Fibroblast of lung (primary cell): ENCODE measurements at regions not wholly inside any gene's neighbourhood (a gene's known extent, or its start where the extent isn't known, plus 50 kb on each side); places are given as distances from the start of the nearest gene placed in this dataset.
"Not testable (repeated sequence)": the region's sequence is repeated elsewhere in the genome, so short reads cannot be mapped to it uniquely, and the experiment has no call there.

ENCODE experiments used
- DNase-seq, 2 donors: peaks; one replicate each; pipeline versions ENCODE4 v3.0.0 to v3.0.0-alpha.2; 2010; ENCODE audit warnings: low read depth in 2 of 2
- H2AFZ ChIP-seq: 2 replicates; pipeline ENCODE4 v1.5.1; 2012; ENCODE audit warnings: low read length, control low read depth, inconsistent platforms
- H3K27ac ChIP-seq: 2 replicates; pipeline ENCODE4 v1.5.1; 2011; ENCODE audit warnings: low read length, control low read depth; ENCODE audit not compliant: insufficient read depth
- H3K27me3 ChIP-seq: 2 replicates; pipeline ENCODE4 v1.5.1; 2011; ENCODE audit warnings: mild to moderate bottlenecking, low read length; ENCODE audit not compliant: control insufficient read depth, insufficient read depth
- H3K36me3 ChIP-seq: 2 replicates; pipeline ENCODE4 v1.5.1; 2011; ENCODE audit warnings: low read length; ENCODE audit not compliant: control insufficient read depth, insufficient read depth
- H3K4me1 ChIP-seq: 2 replicates; pipeline ENCODE4 v1.5.1; 2011; ENCODE audit warnings: low read length; ENCODE audit not compliant: control insufficient read depth, insufficient read depth; ENCODE audit errors: extremely low read depth
- H3K4me2 ChIP-seq: 2 replicates; pipeline ENCODE4 v1.5.1; 2011; ENCODE audit warnings: low read length, control low read depth; ENCODE audit not compliant: insufficient read depth; ENCODE audit errors: extremely low read depth
- H3K4me3 ChIP-seq, 4 experiments: fragments of 200-600 bp in 1 of 4; sonication (generic) in 1 of 4; replicated peaks in 1 of 4; 2 replicates each; pipeline ENCODE4 v1.5.1; 2011 to 2016; ENCODE audit warnings: low read length in 4 of 4, low read depth in 3 of 4, mild to moderate bottlenecking in 3 of 4, control low read depth in 2 of 4, inconsistent platforms in 1 of 4, mixed read lengths in 1 of 4; ENCODE audit not compliant: insufficient read depth in 1 of 4; ENCODE audit errors: control extremely low read depth in 1 of 4
- H3K79me2 ChIP-seq: 2 replicates; pipeline ENCODE4 v1.5.1; 2012; ENCODE audit warnings: mild to moderate bottlenecking, low read length, inconsistent platforms; ENCODE audit not compliant: control insufficient read depth, insufficient read depth
- H3K9ac ChIP-seq: 2 replicates; pipeline ENCODE4 v1.5.1; 2011; ENCODE audit warnings: mild to moderate bottlenecking, low read length, control low read depth; ENCODE audit not compliant: insufficient read depth
- H3K9me3 ChIP-seq: 2 replicates; pipeline ENCODE4 v1.5.1; 2012; ENCODE audit warnings: low read depth, low read length; ENCODE audit not compliant: control insufficient read depth, insufficient read depth
- H4K20me1 ChIP-seq: 2 replicates; pipeline ENCODE4 v1.5.1; 2011; ENCODE audit warnings: low read length; ENCODE audit not compliant: control insufficient read depth, insufficient read depth; ENCODE audit errors: extremely low read depth
- EZH2 ChIP-seq: IDR thresholded peaks from 2 replicates; pipeline ENCODE4 v1.5.1; 2012; ENCODE audit warnings: low read length, control low read depth, mild to moderate bottlenecking; ENCODE audit errors: missing control alignments
- TF ChIP-seq, protein P1 (sequence below), 2 donors: IDR thresholded peaks in 1 of 2; conservative IDR thresholded peaks in 1 of 2; 1 replicate in 1 of 2; 2 replicates in 1 of 2; pipeline ENCODE4 v1.5.1; 2011 to 2012; ENCODE audit warnings: low read length in 2 of 2, control low read depth in 1 of 2, inconsistent platforms in 1 of 2, low read depth in 1 of 2, mild to moderate bottlenecking in 1 of 2

DNA sequence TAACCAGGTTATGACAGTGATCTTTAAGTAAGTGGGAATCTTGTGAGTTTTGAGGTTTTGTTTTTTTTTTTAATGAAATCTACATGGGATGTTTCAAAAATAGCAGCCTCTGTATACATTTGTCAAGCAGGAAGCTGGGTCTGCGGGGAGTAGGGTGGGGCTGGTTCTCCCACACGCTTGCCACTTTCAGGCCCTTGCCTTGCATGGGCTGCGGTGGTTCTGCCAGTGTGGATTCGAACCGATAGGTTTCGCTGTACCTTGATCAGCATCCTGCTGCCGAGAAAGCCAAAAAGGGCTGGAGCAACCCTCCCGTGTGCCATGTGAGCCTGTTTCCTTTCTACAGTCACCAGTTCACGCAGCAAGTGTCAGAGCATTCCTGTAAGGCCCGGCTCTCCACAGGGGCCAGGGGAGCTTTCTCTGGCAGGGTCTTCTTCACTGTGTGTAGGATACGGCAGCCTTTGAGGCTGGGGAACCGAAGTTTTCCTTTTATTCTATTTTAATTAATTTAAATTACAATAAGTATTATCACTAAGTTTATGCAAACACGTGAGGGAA lies 79.2 kb upstream of the SAMD11 start:
- DNase-seq, result no peak
- Histone ChIP-seq H3K36me3 (no peaks in the 10 kb centered on the region), H3K27ac (no peak overlapping the region), H4K20me1 (no peaks in the 10 kb centered on the region), H3K4me3 (no peak overlapping the region), H3K79me2 (no peaks in the 10 kb centered on the region), H2AFZ (no peak overlapping the region), H3K4me2 (no peak overlapping the region), H3K9me3 (no peaks in the 10 kb centered on the region), H3K9ac (no peak overlapping the region), H3K4me1 (no peaks in the 10 kb centered on the region), H3K27me3 (no peaks in the 10 kb centered on the region)
- TF ChIP-seq, protein P1, sequence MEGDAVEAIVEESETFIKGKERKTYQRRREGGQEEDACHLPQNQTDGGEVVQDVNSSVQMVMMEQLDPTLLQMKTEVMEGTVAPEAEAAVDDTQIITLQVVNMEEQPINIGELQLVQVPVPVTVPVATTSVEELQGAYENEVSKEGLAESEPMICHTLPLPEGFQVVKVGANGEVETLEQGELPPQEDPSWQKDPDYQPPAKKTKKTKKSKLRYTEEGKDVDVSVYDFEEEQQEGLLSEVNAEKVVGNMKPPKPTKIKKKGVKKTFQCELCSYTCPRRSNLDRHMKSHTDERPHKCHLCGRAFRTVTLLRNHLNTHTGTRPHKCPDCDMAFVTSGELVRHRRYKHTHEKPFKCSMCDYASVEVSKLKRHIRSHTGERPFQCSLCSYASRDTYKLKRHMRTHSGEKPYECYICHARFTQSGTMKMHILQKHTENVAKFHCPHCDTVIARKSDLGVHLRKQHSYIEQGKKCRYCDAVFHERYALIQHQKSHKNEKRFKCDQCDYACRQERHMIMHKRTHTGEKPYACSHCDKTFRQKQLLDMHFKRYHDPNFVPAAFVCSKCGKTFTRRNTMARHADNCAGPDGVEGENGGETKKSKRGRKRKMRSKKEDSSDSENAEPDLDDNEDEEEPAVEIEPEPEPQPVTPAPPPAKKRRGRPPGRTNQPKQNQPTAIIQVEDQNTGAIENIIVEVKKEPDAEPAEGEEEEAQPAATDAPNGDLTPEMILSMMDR (conservative IDR thresholded peaks at IDR 0.05 in 1 of 2, IDR thresholded peaks at IDR 0.05 in 1 of 2; ENCODE audit: low read depth in 1 of 2, low read length in 2 of 2), result no peak
- TF ChIP-seq EZH2, result no peak

DNA sequence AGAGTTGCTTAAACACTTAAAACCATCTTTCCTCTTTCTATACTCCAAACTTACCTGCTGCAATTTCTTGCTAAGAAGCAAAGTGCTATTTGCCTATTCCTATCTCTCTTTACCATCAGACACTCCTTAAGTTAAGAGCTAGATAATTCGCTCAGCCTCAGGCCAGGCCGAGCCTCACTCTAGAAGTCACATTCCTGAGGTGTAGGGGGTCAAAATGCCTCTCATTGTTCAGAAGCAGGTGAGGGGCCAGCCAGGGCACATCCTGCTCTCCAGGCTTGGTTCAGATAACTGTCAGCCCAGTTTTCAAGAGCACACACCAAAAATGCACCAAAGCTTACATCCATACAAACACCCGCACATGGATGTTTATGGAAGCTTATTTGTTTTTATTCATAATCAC lies 78.1 kb upstream of the SAMD11 start:
- H3K27ac ChIP-seq, DNase-seq, H3K9me3 ChIP-seq, H3K4me2 ChIP-seq, H3K79me2 ChIP-seq, H3K36me3 ChIP-seq, H3K27me3 ChIP-seq, H3K9ac ChIP-seq, H2AFZ ChIP-seq, H4K20me1 ChIP-seq, H3K4me3 ChIP-seq, H3K4me1 ChIP-seq: not testable (repeated sequence)

DNA sequence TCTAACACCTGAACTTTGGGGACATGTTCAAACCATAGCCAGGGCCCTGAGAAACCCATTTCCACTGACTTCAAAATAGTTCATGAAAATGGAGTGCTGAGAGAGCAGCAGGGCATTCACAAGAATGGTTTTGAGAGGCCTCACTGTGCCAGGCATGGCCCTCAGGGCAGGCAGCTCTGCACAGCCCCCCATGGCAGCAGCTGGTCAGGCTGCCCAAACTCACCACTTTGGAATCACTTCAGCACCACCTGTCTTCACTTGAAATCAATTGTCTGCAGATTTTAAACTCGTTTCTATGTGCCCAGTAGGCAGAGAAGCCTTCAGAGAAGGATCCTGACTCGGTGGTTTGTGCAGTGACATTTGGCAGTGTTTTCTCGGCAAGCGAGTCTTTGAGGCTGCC lies 73.8 kb upstream of the SAMD11 start:
- H3K4me1 ChIP-seq, result not testable (repeated sequence)

DNA sequence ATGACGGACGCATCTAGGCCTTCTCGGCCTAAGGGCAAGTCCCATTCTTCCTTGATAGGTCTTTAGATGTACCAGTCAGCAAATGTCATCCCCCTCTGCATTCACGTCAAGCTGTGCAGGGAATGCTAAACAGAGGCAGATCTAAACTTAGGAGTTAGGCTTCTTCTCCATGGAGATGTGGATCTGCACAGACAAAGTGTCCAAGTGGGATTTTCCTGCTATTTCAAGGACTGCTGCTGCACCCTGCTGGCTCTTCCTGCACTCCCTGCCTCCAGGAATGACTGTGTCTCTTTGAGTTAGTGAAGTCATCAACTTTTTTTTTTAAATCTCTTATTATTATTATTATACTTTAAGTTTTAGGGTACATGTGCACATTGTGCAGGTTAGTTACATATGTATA lies 73.4 kb upstream of the SAMD11 start:
- not testable (repeated sequence) for H3K4me2 ChIP-seq, H3K27ac ChIP-seq, H3K9ac ChIP-seq, H3K4me3 ChIP-seq, H3K4me1 ChIP-seq, H3K79me2 ChIP-seq, H3K27me3 ChIP-seq, H2AFZ ChIP-seq, H3K9me3 ChIP-seq, H3K36me3 ChIP-seq, H4K20me1 ChIP-seq
- TF ChIP-seq, protein P1 (conservative IDR thresholded peaks at IDR 0.05 in 1 of 2, IDR thresholded peaks at IDR 0.05 in 1 of 2; ENCODE audit: low read depth in 1 of 2, low read length in 2 of 2), result peak; percentile 16 to 38
- DNase-seq, result peak; percentile 8 to 49

More for the DNA sequence above, 73.8 kb upstream of the SAMD11 start:
- H3K27me3 ChIP-seq, H3K9ac ChIP-seq, H3K79me2 ChIP-seq, H2AFZ ChIP-seq, DNase-seq, H3K4me3 ChIP-seq, H3K4me2 ChIP-seq, H3K9me3 ChIP-seq, H3K27ac ChIP-seq, H3K36me3 ChIP-seq, H4K20me1 ChIP-seq: not testable (repeated sequence)

DNA sequence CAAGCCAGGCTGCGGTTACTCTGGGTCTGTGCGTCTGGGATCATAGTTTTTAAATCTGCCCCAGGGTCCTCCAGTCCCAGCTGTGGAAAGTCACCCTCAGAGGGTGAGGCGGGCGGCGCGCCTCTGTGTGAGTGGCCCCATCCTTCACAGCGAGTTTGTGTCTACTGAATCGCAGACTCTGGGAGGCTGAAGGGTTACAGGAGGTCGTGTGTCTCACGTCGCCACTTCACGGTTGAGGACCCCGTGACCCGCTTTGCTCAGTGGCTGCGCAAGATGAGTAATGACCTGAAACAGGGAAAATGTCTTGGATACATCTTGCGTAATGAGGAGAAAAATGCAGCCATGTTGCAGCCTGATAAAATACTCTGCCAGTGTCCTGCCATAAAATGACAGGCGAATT lies 72.3 kb upstream of the SAMD11 start:
- H3K79me2 ChIP-seq, H3K4me1 ChIP-seq, H3K9ac ChIP-seq, H4K20me1 ChIP-seq, H3K27me3 ChIP-seq, H3K27ac ChIP-seq, H2AFZ ChIP-seq, H3K9me3 ChIP-seq, H3K4me3 ChIP-seq, H3K4me2 ChIP-seq, H3K36me3 ChIP-seq: not testable (repeated sequence)
- peak in 1 of 2 donors; percentile 87 for DNase-seq
